Medulla oblongata (tissue), 1 donor: ENCODE measurements at regions not wholly inside any gene's neighbourhood (a gene's known extent, or its start where the extent isn't known, plus 50 kb on each side); places are given as distances from the start of the nearest gene placed in this dataset.
A peak's percentile ranks its signal among the peaks of the same experiment; 100 is the strongest.

Source experiments
- DNase-seq: peaks from one replicate; pipeline ENCODE4 v3.0.0-alpha.2; 2015; ENCODE audit errors: extremely low spot score

DNA sequence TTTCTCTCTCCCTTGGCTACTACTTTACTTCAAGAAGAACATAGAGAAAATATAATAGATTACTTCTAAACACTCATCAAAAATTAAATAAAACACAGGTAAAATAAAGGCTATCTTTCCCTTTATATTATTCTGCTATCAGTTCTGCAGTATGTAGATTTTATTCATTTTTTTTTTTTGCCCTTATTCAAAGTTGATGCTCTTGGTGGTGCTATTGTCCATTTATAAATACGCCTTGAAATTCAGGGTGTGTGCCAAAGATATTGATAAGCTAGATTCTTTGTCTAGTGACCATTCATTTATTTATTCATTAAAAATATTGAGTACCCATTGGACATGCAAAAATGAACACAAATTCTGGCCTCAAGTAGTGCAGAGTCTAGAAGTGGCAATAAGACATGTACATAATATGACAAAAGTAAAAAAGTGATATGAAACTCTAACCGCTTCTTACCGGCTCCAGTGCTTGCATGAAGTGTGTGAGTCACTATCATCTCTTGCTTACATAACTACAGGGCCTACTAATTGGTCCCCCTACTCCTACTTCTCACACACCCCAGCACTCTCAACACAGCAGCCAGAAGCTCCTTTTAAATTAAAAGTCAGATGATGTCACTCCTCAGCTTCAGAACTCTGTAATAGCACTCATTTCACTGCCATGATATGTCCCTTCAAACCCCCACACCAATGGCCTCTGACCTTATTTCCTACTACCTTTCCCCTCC, 208.3 kb upstream of the FANCL start:
- DNase-seq: peak; percentile 30

DNA sequence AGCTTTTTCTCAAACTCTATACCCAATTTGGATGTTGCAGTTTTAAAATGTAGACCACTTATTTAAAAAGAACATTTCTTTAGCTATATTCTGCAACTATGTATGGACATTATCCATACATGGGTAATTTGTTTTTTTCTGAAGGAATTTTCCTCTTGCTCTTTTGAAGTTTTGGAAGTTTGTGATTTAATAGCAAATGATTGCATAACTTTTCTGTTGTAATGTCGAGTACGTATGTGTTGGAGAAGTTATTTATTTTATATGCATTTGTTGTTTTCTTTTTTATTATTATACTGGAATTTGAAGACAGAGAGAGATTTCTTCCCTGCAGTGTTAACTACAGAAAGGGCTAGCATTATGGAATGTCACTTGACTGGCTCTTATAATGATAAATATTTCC, 207.7 kb upstream of the FANCL start:
- DNase-seq: no peak

DNA sequence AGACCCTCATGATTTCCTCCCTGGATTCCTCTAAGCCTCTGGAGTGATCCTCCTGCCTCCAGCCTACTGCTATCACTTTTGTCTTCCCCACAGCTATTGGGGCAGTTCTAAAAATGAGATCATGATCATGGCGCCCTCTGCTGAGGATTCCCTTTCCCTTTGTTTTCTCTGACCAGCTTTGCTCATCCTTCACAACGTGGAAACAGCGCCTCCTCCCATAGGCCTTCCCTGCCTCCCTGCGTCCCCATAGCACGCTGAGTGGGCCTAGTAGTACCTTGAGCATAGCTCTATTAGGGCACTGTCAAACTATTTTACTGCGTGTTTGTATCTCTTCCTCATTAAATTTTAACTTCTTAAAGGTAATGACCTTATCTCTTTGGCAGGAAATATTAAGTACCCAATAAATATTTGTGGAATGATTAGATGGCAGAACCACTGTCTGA, 207.0 kb upstream of the FANCL start:
- DNase-seq: peak; percentile 96

DNA sequence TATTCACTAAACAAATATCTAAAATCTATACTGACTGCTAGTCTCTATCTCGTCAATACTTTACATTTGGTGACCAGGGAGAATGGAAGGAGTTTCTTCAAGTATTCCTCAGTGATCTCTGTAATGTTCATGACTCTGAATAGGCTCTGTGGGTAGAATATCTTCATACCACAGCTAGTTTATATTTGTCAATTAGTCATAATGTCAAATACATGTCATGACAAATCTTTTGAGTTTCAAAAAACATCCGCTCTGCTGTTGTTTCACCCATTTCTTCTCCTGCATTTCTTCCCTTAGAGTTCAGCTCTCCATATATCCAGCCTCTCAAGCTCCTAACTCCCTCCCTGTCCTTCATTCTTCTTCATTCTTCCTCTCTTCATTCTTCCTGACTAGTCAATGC, 206.5 kb upstream of the FANCL start:
- DNase-seq: no peak

DNA sequence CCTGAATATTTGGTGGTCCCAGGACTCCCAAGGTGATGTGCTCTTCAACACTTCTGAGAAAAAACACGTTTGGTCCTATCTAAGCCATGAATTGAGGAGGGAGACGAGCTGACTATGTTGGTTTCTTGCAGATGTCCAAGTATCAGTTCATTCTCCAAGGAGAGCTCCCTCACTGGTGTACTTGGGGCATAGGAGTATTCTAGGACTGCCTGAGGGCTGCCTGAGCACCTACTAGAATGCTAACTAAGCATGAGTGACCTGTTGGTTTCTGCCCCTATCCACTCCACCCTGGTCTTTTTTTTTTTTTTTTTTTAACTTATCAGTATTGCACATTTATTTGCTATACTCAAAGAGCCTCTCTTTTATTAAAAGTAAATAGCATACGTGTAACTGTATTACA, 200.5 kb upstream of the FANCL start:
- DNase-seq: no peak

DNA sequence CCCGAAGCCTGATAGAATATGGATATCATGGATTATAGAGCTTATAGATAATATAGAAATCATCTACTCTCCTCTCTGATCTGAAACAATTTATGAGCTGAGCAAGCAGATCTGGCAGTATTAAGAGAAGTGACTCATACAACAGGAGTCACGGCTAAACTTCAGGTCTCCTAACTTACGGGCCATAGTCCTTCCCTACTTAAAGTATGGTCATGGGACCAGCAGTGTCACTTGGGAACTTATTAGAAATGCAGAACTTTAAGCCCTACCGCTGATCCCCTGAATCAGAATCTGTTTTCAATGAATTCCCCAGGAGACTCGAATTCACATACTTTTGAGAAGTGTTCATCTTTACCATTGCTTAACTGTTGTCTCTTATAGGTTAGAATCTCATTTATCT, 195.7 kb upstream of the FANCL start:
- no peak for DNase-seq

DNA sequence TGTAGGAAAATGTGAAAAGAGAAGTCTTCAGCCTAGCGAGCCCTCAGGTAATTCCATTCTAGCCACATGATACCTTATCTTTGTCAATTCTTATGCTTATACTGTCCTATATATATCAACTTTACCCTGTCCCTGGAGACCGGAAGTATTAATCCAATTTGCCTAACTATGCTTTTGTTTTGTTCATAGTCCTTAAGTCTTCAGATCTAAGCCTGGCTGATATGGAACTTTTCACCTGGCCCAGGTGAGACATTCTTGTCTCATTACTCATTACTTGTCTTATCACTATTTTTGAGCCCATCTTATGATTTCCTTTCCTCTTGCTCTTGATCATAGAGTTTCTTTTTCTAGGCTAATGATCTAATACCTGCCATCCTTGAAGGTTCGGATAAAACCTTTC, 194.1 kb upstream of the FANCL start:
- DNase-seq: no peak

DNA sequence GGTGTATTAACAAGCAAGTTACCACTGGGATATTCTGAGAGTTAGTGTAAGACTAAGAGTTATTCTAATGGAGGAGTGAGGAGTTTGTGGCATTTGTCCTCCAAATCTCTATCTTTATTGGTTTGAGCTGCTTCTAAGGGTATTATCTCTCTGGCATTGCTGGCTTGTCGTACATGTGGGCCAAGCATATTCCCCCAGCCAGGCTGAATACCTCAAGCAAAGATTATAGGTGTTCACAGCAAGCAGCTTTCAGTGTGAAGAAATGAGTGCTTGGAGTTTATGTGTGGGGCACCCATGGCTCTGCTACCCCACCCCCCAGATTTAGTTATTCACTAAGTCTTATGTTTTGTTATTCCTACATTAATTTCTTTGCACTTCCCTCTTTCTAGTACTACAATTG, 193.6 kb upstream of the FANCL start:
- no peak for DNase-seq

DNA sequence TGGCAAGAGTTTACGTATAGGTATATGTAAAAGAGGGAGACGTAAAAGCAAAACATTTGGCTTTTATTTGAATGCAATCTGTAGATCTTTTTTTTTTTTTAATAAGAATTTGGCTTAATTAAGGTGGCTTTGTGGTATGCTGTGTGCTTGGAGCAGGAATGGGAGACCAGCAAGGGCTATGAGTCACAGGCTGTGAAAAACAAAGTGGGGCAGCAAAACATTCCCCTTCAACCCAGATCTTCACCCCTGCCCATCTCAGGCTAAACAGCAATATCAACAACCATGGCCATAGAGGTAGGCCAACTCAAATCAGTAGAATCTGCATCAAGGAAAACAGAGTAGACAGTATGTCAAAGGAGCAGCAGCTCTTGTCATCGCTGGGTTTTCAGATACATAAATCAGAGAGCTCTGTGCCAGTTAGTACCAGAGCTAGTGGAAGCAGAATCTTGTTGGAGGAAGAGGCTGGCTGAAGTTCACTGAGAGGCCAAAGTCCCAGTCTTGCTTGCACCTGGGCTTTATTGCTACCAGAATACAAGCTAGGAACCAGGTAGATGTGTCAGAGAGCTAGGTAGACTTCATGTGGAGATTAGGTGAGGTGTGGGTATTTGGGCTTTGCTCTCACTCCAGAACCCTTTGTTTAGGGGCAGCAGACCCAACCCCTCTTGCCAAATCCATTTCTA, 191.5 kb upstream of the FANCL start:
- DNase-seq: no peak

DNA sequence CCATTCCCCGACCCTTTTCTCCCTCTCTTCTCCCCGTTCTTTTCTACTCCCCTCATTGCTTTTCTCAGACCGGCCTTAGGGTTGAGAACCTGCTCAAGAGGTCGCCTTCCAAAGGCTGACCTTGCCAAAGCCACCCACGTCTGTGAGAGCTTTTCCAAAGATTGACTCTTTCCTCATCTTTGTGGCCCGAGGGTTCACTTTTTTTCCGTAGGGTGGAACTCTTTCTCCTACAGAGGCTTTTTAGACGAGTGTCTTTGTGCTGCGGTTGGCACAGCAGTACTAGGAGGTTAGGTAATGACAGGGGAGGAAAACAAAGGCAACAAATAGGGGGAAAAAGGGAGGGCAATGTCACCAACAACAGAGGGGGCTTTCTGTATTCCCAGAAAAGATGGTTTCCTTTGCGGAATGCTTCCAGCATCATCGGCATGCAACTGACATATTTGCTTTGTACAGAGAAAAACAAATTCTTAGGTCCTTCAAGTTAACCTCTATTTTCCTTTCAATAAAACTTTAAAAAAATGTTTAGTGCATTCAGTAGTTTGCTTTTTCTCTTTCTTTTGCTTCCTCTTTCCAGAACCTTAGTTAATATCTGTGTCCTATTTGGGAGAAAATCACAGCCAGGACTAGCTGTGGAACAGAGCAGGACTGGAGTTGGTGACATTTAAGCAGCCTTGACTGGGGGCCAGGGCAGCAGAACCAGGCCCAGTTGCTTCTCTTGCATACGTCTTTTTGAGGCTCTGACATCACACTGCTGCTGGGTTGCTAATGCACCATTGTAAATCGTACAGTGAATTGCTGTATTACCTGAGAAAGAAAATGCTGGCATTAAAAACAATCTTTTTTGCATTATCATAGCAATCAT, 188.1 kb upstream of the FANCL start:
- DNase-seq: peak; percentile 60

DNA sequence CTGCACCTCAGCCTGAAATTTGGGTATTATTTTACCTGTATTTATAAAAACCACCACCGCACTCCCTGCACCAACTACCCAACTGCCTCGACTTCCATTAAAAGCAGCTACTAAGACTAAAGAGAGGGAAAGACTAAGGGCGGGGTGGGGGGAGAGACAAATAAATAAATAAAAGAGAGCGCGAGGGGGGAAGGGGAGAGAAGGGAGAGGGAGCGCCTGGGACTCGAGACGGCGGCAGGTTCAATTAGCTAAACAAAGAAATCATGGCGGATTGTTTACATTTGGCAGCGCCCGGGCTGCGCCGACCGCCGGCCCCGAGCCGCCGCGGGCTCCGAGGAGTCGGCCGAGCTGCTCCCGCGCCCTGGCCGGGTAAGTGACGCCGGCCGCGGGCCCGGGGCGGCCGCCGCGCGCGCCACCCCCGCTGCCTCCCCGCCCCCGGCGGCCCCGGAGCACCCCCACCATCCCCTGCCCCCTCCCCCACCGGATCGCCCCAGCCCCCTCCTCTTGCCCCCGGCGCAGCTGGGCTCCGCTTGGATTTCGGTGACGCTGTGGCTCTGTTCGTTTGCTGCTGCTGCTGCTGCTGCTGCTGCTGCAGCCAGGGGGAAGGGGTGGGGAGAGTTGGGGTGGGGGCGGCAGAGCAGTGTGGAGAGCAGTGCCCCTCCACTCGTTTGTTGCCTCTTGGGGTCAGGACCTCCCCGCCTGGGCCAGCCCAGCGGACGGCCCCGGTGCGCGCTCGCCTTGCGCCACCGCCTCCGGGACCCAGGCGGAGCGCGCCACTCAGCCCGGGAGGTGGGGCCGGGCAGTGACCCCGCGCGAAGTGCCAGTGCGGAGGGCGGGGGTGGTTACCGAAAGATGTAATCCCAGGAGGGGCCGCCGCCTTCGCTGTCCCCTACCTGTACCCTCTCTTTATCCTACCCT, 187.2 kb upstream of the FANCL start:
- peak; percentile 42 for DNase-seq

DNA sequence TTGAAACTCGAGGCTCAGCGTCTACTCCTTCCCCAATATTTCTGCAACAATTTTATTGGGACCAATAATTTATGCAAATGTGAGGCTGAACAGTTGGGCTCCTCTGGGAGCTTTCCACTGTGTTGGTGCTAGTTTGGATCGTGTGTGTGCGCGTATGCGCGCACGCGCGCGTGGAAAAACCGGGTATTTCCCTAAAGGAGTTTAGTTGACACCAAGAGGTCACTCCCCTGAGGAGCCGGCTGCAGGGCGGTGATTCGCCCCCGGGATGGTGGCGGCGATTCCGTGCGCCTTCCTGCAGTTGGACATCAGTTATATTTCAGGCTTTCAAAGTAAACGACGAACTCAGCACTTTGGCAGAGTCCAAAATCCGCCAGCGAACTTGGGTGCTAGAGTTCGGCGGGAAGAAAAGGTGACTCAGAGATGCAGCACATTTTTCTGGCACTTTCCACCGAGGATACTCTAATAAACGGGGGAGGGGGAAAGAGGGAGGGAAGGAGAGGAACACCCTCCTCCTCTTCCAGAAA, 186.5 kb upstream of the FANCL start:
- DNase-seq: peak; percentile 64

DNA sequence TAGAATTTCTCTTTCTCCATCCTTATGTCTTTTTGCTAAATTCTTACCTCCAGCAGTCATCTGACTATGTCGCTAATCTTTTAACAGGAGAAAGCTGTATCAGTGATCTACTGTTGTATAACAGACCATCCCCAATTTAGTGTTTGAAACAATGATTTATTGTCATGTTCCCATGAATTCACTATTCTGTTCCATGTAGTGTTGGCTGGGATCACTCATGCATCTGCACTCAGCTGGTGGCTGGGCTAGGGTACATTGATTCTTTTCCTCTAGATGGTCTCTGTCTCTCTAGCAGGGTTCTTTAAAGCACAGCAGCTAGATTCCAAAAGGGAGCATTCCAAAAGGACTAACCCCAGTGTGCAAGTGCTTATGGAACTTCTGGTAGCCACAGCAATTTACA, 184.2 kb upstream of the FANCL start:
- DNase-seq: no peak

DNA sequence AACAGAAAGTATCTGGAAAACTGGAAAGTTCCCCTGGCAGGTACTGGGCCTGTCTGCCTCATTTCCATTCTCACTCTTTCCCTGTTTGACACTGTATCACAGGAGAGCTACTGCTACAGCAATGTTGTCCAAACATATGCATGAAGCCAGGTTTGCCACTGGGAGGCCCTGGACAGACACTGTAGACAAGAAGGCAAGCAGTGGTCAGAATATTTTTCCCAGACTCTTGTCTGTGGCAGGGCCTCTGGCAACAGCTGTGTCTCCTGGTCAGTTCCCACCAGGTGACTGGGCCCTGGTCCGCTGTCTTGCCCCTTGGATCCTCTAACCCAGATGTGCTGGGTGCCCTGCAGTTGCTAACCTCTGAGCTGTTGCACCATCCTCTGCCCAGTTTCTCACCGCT, 178.9 kb upstream of the FANCL start:
- no peak for DNase-seq

DNA sequence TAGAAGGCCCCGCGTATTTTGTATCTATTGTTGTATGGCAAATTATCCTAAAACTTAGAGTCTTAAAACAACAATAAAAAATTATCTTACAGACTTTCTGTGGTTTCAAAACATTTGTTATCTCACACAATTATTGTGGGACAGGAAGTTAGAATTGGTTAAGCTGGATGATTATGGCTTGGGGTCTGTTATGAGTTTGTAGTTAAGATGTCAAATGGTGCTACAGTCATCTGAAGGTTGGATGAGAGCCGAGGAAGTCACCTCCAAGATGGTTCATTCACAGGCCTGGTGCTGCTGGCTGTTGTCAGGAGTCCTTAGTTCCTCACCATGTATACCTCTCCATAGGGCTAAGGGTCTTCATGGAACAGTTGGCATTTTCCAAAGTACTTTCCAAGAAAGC, 175.6 kb upstream of the FANCL start:
- no peak for DNase-seq

DNA sequence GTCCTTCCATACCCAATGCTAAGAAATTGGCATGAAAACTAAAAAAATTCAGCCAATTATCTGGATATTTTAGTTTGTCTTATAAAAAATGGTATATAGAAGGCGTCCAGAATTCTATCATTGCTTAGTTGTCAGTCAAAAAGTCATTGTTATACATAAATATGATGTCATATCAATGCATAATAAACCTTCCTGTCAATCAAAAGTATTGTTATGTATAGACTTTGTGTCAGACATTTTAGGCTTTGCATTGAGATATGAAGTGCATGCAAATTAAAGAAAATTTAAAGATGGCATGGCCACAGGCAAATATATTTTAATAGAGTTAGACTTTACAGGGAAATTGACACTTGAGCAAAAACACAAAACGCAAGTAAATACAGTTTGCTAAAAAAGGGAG, 173.4 kb upstream of the FANCL start:
- DNase-seq: no peak

DNA sequence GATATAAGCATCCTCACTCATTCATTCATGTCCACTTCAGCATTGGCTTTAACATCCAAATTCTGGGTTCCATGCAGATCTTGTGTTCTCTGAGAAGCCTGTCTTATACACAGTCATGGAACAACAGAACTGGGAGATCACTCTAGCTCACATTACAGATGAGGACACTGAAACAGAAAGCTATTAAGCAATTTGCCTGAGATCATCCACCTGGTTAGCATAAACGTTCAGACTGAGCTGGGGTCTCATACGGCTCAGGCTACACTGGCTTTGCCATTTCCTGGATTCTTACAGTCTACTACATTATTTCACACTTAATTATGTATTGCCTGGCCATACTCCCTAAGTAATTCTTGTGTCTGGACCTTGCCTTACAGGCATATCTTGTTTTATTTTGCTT, 169.4 kb upstream of the FANCL start:
- DNase-seq: no peak

DNA sequence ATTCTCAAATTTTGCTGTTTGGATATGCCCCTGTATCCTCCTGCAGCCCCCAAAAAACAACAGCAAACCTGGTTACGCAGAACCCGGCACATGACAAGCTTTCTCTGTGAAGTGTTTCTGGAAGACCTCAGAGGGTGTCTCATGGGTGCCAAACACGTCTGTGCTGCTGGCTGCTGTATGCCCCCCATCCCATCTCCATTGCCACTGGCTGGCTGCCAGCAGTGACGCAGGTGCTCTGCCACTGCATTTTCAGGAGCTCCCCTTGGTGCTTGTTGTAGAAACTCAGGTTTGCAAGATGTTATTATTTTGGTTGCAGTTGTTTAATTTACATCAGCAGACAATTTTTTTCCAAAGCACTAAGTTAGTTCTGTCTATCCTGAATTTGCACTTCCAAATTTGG, 166.4 kb upstream of the FANCL start:
- no peak for DNase-seq

DNA sequence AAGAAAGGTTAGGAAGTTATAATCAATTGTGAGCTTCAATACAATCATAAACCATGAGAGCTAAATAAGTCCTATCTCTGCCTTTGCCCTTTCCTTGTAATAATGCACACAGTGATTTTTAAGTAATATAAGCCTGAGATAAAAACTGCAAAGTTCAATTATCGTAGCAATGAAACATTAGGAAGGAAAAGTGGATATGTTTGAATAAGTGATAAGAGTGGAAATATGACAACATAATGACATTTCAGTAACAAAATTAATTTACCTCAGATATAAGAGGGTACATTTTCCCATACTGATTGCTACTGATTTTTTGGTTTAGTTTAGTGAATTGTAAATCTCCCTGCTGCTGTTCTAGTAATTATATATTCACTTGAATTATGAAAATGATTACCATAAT, 164.2 kb upstream of the FANCL start:
- no peak for DNase-seq

DNA sequence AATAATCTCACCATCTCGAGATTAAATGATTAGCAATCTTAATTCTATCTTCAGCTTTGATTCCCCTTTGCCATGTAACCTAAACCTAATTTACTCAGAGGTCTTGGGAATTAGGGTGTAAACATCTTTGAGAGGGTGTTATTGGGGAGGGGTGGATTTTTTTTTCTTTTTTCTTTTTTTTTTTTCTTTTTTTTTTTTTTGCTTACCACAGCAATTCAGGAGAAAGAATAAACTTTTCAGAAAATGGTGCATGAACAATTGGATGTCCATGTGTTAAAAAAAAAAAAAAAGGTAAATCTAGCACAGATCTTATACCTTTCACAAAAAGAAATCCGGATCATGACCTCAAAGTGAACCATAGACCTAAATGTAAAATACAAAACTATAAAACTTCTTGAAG, 160.8 kb upstream of the FANCL start:
- DNase-seq: no peak

DNA sequence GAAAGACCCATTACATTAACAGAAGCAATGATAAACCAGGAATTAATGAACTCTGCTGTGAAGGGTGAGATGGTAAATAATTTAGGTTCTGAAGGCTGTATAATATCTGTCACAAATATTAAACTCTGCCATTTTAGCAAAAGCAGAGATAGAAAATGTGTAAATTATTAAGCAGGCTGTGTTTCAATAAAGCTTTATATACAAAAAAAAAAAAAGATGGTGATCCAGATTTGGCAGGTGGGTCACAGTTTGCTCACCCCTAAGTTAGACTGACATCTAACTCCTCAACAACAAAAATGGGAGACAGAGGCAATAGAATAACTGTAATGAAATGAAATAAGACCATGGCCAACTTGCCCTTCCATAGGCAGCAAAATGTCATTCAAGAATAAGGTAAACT, 157.3 kb upstream of the FANCL start:
- DNase-seq: no peak
